NCI-H2196 (cell line): ENCODE measurements at regions not wholly inside any gene's neighbourhood (a gene's known extent, or its start where the extent isn't known, plus 50 kb on each side); places are given as distances from the start of the nearest gene placed in this dataset.
"Not testable (repeated sequence)": the region's sequence is repeated elsewhere in the genome, so short reads cannot be mapped to it uniquely, and the experiment has no call there.

Experiments
- DNase-seq: peaks from one replicate; lab custom pipeline; 2025; ENCODE audit not compliant: unreplicated experiment; lab: John Stamatoyannopoulos, UW

DNA sequence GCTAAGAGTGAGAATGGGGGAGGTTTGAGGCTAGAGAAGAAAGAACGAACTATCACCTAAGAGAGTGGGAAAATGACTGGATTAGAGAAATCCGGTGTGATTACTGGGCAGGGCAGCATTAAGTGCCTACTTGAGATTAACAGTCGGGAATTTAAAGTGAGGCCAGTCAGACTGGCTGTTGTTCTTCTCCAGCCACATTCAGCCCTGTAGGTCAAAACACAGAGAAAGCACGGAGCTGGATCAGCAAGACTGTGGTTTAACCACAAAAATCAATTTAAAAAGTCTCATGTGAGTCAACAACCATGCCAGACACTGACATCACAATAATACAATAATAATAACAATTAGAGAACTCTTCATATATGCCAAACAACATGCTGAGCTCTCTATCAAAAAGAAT is 301.9 kb upstream of the SGK1 start:
- no peak for DNase-seq

DNA sequence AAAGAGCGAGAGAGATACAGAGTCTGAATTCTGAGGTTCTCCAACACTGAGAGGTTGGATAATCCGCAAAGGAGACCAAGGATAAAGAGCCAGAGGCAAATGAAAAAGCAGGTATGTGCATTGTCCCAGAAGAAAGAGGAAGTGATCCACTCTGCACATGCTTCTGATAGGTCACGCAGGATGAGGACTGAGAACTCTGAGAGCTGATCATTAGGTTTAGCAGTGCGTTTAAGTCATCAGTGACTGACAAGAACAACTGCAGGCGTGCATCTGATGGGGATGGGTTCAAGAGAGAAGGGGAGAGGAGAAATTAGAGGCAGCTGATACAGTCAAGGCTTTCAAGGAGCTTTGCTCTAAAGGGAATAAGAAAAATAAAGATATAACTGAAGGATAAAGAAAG is 301.2 kb upstream of the SGK1 start:
- DNase-seq: no peak

DNA sequence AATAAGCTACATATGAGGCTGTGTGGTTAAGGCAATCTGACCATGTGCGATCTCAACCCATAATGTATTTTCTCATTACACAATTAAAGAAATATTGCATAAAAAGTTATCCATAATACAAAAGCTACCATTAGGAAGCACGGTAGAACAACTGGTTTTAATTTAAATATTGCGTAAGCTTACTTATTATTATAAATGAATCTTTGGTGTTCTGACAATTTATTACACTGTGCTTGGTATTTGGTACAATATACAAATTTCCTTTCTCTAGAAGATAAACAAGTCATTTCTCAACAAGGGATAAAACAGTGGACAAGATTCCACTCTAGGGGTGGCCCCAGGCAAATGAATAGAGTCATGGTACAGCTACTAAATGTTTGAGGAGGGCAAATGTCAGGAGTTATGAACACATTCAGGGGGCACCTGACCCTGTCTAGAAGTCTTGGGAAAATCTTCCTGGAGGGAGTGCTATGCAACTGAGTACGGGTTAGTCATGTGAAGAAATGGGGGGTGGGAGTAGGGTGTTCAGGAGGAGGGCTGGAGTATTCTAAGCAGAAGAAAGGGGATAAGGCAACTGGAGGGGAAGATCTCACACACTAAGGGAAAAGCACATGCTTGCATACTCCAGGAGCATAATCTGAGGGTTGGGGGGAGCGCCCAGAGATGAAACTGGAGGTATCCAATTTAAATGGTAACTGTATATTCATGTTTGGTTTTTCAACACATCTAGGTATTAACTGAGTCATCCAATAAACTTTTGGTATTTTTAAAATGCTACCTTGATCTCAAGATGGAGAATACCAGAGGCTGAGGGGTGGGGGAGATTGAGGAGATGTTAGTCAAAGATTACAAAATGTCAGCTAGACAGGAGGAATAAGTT is 296.9 kb upstream of the SGK1 start:
- no peak for DNase-seq

DNA sequence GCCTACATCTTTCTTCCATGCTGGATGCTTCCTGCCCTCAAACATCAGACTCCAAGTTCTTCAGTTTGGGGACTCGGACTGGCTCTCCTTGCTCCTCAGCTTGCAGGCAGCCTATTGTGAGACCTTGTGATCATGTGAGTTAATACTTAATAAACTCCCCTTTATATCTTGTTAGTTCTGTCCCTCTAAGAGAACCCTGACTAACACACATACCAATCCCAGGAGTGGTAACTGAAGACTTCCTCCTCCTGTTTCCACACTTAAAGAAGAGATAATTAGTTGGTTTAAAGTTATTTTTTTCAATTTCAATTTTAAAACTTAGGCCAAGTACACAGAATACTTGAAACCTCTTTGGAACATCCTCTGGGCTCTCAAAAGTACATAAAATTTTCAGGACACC is 294.2 kb upstream of the SGK1 start:
- not testable (repeated sequence) for DNase-seq

DNA sequence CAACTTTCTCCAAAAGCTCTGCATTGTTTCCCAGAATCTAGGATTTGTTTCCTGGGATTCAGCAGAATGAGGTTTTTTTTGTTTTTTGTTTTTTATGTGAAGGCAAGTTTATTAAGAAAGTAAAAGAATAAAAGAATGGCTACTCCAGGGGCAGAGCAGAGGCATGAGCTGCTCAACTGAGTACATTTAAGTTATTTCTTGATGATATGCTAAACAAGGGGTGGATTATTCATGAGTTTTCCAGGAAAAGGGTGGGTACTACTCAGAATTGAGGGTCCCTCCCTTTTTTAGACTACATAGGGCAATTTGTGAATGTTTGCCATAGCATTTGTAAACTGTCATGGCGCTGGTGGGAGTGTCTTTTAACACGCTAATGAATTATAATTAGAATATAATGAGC is 292.5 kb upstream of the SGK1 start:
- DNase-seq: no peak

DNA sequence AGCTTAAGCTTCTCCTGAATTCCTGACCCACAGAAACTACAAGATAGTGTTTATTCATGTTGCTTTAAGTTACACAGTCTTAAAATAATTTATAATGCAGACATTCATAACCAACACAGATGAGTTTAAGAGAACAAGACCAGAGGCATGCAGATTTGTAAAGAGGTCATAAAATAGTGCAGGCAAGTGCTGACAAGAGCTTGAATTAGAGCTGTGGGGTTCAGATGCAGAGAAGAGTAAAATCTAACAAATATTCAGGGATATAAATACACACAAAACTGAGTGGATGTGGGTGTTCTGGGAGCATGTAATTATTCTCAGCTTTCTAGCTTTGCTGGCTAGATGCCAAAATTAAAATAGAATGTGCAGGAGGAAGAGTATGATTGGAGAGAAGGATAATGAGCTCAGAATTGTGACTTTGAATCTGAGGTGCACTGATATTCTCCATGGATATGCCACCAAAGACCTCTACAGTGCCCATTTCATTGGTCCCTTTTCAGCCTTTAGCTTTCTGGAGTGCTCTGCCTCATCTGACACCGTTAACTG is 291.9 kb upstream of the SGK1 start:
- no peak for DNase-seq

DNA sequence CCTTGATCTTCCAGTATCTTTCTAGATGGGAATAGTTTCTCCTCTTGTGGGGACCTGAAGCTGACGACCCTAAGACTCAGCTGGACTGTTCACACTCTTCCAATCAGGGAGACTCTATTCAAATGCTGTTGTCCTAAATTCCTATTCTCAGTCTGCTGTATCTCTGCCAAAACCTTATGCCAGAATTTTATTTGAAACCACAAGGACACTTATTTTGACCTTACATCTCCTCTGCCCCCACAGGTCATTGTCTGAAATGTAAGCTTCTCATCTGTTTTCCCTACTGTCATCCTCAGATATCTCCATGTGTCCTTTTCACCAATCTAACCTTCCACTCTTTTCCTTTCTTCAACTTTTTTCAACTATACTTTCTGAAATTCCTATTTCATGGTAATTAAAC is 289.5 kb upstream of the SGK1 start:
- no peak for DNase-seq

DNA sequence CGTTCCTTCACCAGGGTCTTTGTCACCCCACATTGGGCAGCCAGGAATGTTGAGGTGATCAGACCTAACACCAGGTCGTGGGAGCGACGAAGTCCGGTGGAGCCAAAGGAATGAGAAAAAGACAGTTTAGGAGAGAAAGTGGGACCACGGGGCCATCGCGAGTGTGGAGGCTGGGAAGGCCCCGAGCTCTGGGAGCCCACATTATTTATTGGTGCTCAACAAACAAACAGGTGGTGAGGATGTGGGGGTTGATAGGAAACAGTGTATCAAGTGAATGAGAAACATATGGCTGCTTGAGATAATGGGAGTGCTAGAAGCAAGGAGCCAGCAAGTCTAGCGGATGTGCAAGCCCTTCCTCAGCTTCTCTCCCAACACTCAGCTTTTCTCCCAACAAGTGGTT is 287.1 kb upstream of the SGK1 start:
- no peak for DNase-seq

DNA sequence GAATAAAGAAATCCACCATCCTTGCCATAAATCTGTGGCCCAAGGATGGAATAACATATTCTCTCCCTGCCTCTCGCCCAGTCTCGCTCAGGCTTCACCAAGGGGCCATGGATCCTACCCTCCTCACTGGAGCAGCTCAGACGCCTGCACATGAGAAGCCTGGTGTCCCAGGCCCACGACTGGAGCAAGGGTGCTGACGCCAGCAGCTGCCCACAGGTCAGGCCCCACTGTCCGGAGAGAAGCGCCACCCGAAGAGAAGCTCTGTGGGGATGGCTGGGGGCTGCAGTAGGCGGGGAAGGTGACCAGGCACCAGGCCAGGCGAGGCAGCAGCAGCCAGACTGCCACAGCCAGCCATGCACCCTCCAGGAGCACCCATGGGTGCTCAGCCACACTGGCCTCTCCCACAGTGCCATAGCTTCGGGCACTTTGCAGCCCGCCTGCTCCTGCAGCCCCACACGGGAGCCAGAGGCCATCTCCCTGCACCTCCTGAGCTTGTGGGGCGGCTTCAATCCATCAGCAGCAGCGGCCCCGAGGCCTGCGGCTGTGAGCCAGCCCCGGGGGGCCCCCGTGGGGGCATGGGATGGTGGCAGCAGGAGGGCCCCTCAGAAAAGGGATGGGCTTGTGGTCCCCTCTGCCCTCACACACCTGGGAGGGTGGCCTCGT is 286.2 kb upstream of the SGK1 start:
- DNase-seq: no peak

DNA sequence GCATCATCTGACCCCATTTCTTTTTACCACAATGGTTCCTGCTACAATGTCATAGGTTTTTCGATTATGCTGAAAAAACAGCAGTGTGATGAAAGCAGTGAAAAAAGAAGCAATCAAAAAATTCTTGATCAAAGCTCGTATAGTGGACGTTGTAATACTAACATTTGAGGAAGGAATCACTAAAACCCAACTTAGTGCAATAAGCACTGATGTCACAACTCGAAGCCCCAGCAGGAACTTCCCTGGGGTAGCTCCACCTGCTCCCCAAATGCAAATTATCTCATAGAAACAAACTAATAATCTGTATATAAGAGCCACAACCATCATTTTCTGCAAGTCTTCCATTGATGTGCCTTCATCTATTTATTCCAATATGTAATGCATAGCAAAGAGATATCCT is 285.6 kb upstream of the SGK1 start:
- no peak for DNase-seq

DNA sequence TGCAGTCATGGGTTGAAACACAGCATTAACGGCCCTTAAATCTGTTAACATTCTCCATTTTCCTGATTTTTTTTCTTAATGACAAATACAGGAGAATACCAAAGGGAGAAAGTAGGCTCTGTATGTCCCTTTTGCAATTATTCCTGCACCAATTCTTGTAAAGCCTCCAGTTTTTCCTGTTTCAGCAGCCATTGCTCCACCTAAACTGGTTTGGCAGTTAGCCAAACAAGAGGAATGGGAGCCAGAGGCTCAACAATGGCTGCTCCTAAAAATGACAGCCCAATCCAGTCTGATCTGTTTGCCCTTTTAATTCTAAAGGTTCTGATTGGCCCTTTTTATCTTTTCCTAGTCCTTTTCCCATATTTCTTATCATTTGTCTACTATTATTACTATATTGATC is 284.2 kb upstream of the SGK1 start:
- DNase-seq: no peak

DNA sequence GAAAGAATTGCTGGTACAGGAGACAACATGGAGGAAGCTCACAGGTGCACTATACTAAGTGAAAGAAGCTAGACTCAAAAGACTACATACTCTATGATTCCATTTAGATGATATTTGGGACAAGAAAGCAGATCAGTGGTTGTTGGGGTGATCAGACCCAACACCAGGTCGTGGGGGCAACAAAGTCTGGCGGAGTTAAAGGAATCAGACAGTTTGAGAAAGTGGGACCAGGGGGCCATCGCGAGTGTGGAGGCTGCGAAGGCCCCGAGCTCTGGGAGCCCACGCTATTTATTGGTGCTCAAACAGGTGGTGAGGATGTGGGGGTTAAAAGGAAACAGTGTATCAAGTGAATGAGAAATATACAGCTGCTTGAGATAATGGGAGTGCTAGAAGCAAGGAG is 282.8 kb upstream of the SGK1 start:
- no peak for DNase-seq

DNA sequence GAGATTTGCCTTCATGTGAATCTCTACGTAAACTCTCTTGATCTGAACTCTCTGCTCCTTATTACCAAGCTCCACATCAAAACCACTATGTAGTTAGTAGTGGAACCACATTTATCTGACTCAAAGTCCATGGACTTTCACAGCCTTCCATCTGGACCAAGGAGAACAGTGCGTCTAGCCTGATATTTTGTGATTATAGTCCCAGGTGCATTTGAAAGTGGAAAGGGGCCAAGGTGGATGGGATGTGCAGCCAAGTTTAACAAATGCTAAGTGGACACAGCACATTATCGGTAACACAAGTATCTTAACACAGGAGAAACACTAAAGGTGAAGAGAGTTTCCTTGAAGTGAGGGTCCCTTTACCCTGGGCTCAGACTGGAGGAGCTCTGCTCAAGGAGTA is 281.2 kb upstream of the SGK1 start:
- no peak for DNase-seq

DNA sequence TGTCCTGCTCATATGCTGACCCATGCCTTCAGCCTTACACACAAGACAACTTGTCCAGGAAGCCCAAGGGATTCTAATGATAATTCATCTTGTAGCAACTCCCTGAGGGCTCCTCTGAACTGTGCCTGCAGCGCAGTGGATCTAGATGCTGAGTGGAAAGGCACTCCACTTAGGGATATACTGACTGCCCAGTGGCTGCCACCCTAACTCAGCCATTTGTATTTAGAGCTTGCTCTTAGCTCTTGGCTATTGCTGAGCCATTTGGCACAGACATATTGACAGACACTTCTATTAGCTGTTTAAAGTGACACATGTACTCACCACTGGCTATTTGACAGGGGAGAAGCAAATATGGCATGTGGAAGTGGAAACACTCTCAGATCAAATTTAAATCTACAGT is 278.3 kb upstream of the SGK1 start:
- DNase-seq: no peak

DNA sequence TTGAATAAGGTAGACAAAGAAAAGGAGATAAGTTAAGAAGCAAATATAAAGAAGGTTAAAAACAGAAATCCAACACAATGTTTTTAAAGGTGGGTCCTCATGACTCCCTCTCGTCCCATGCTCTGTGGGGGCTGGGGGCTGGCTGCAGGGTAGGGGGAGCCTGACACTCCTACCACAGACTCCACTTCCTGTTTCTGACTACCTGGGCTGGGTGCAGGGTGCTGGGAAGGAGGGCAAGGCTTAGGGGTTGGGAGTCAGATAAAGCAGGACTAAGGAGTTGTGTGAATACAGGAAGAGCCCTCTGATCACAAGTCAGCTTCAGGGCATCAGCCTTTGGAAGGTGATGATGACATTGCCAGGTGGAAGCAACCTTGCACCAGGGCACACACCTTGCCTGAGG is 277.0 kb upstream of the SGK1 start:
- DNase-seq: no peak

DNA sequence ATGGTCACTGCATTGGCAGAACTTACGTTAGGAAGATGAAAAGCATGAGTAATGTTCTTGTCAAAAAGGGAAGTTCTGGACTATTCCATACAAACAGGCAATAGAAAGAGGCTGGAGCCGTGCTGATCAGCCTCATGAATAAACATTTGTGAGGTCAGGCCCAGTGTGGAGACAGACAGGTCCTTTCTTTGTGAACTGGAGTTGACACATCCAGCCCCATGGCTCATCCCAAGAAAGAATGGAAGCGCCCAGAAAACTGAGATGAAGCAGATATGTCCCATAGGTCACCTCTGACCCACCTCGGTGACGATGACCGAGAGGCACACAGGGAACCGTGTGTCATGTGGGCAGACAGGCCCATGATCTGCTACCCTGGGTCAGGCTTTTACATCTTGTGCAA is 276.0 kb upstream of the SGK1 start:
- DNase-seq: no peak

DNA sequence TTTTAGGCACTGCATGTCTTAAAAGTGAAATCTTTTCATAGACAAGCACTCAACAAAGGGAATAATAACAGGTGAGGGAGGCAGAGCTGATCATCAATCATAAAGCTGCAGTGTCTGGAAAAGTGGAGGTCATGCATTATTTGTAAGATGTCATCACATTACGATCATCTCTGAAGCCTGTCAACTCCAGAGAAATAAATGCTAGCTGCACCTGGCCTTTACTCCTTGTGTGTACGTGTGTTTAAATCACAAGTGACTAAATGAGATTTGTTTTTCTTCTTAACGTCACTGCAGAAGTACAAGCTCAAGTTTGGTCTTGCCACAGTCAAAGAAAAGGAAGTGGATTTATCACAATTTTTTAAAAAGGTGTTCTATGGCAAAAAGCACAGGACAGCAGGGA is 275.5 kb upstream of the SGK1 start:
- DNase-seq: no peak

DNA sequence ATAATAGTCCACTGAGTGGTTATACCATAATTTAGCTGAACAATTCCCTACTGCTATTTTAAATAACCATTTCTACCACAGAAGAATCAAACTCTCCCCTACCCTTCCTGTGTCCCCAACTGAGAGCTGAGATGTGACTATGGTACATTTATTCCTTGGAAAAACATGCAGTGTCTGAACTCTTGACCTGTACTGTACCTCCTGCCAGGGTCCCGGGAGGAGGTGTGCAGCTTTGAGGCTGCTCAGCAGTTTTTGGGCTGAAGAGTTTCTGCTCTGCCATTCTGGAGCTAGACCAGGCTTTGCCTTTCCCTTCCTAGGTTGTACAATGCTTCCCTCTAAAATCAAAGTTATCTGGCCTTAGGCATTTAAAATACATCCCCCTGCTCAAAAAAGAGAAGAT is 275.1 kb upstream of the SGK1 start:
- no peak for DNase-seq

DNA sequence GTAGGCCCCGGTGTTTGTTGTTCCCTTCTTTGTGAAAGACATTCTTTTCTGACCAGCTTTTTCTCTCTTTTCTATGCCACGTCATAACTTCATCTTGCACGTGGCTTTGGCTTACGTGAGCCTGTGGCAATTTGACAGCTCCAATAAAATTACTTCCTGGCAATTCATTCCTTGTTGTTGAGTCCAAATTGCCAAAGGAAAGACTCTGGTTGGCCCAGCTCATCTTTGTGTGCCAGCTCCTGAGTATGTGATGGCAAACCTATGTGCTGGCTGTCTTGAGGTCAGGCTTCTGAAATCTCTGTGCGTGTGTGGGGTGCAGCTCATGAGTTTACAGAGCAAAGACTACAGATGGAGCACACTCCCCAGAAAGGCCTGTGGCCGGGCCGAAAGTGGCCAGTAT is 272.5 kb upstream of the SGK1 start:
- DNase-seq: no peak

DNA sequence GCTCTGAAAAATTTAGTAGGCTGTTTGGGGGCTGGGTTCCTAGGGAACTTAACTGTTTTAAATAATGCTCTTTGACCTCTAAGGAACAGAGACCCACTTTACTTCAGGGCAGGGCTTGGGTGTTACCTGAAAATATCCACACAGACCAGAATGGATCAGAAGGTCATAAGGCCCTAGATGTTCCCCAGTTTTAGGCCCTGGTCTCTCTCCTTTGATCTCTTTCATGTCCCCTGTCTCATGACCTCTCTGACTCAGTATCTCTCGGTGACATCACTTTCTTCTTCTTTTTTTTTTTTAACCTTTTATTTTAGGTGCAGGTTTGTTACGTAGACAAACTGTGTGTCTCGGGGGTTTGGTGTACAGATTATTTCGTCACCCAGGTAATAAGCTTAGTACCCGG is 272.1 kb upstream of the SGK1 start:
- no peak for DNase-seq

DNA sequence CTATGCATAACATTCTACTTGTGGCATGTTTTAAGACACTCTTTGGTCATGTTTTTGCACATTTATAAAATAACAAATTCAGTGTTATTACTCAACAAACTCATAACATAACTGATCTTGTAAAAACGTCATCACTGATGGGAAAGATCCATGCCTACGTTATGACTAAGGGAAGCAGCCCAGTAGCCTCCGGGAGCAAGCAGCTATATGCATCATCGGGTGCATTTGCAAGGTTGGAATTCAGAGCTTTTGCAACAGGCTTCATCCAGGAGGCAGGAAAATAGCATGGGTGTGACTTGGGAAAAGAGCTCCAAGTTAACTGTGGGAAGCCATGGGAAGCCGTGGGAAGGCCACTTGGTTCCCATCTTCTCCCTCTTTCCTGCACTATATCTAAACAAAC is 271.6 kb upstream of the SGK1 start:
- no peak for DNase-seq

DNA sequence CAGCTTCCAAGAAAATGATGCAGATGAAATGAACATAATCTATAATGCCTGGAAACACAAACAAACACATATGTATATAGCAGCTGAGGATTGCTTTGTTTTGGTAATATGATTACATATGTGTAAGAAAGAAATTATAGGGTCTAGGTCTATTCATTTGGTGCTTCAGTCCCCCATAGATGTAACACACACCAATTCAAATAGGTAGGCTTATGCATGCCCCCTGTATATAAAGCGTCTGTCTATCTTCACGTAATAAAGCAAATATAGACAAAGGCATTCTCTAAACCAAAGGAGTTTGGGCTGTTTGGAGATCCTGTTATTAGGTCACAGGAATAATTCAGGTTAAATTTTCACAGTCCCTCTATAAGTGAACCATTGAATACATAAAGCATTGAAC is 270.4 kb upstream of the SGK1 start:
- DNase-seq: no peak

DNA sequence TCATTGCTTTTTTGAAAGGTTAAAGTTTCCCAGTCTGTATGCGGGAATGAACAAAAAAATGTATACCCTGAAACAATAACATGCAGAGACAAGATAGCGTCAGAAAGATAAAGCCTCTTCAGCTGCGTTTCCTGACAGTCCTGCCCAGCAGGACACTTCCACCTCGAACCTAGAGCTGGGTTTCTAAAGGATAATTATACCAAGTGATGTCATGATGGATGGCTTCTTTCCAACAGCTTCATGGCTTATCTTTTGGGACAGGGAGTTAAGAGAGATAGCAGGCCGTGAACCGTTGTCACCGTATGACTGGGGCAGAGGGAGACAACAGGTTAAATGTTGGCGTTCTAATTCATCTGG is 267.6 kb upstream of the SGK1 start:
- peak; percentile 55 for DNase-seq
